HG03159 (cell line): ENCODE measurements at regions not wholly inside any gene's neighbourhood (a gene's known extent, or its start where the extent isn't known, plus 50 kb on each side); places are given as distances from the start of the nearest gene placed in this dataset.
"Not testable (repeated sequence)": the region's sequence is repeated elsewhere in the genome, so short reads cannot be mapped to it uniquely, and the experiment has no call there.

Experiments
- ATAC-seq: cut with Tn5 transposase; IDR thresholded peaks from one replicate; pipeline ENCODE4 v1.9.1; 2021; ENCODE audit warnings: mild to moderate bottlenecking, moderate library complexity; ENCODE audit not compliant: unreplicated experiment

GRCh38 chr6:170221052-170221752 is 69.7 kb downstream of the DLL1 start:
- ATAC-seq = no peak

- ATAC-seq = not testable (repeated sequence)
Measured at GRCh38 chr6:170213637-170214018, 77.2 kb downstream of the DLL1 start.

- no peak for ATAC-seq
Measured at GRCh38 chr6:170212956-170213636, 77.8 kb downstream of the DLL1 start.

GRCh38 chr6:170212051-170212756 is 78.7 kb downstream of the DLL1 start:
- ATAC-seq = no peak

GRCh38 chr6:170211404-170212025 is 79.4 kb downstream of the DLL1 start:
- no peak for ATAC-seq

GRCh38 chr6:170210651-170211403 is 80.1 kb downstream of the DLL1 start:
- no peak for ATAC-seq

GRCh38 chr6:170210026-170210390 is 80.9 kb downstream of the DLL1 start:
- ATAC-seq = no peak

- ATAC-seq = no peak
Measured at GRCh38 chr6:170209354-170210025, 81.4 kb downstream of the DLL1 start.

GRCh38 chr6:170208651-170209353 is 82.1 kb downstream of the DLL1 start:
- ATAC-seq = no peak

GRCh38 chr6:170208182-170208601 is 82.7 kb downstream of the DLL1 start:
- no peak for ATAC-seq

GRCh38 chr6:170207586-170208181 is 83.2 kb downstream of the DLL1 start:
- ATAC-seq = no peak

GRCh38 chr6:170206851-170207431 is 83.9 kb downstream of the DLL1 start:
- no peak for ATAC-seq

GRCh38 chr6:170206317-170206621 is 84.6 kb downstream of the DLL1 start:
- ATAC-seq = no peak

- ATAC-seq = no peak
Measured at GRCh38 chr6:170205534-170206316, 85.2 kb downstream of the DLL1 start.

GRCh38 chr6:170205126-170205525 is 85.8 kb downstream of the DLL1 start:
- ATAC-seq = no peak

- ATAC-seq = no peak
Measured at GRCh38 chr6:170203212-170203611, 87.7 kb downstream of the DLL1 start.

GRCh38 chr6:170202416-170203135 is 88.3 kb downstream of the DLL1 start:
- no peak for ATAC-seq

- ATAC-seq = no peak
Measured at GRCh38 chr6:170201361-170201760, 89.5 kb downstream of the DLL1 start.
